Breast epithelium (tissue), 4 donors: ENCODE measurements at regions not wholly inside any gene's neighbourhood (a gene's known extent, or its start where the extent isn't known, plus 50 kb on each side); places are given as distances from the start of the nearest gene placed in this dataset.

Source experiments
- DNase-seq, 2 donors: peaks; one replicate each; pipeline ENCODE4 v3.0.0-alpha.2; 2019; ENCODE audit warnings: low spot score in 2 of 2
- H3K27ac ChIP-seq, 2 donors: fragments of 200-600 bp; sonication (generic) in 1 of 2; one replicate each; pipeline ENCODE4 v1.5.1; 2016 to 2019; ENCODE audit warnings: mild to moderate bottlenecking in 1 of 2
- H3K27me3 ChIP-seq, 2 donors: fragments of 200-600 bp; sonication (generic) in 1 of 2; one replicate each; pipeline versions ENCODE4 v1.5.1 to v1.6.0; 2017 to 2019; ENCODE audit warnings: control low read depth in 1 of 2, mild to moderate bottlenecking in 1 of 2
- H3K36me3 ChIP-seq: fragments of 200-600 bp; one replicate; pipeline ENCODE4 v1.5.1; 2019
- H3K4me1 ChIP-seq, 2 donors: fragments of 200-600 bp; sonication (generic); one replicate each; pipeline ENCODE4 v1.5.1; 2016 to 2019; ENCODE audit warnings: control low read depth in 1 of 2
- H3K4me3 ChIP-seq, 3 donors: fragments of 200-600 bp; sonication (generic); 1 replicate in 2 of 3; 2 replicates in 1 of 3; pipeline ENCODE4 v1.5.1; 2016 to 2019; ENCODE audit warnings: mild to moderate bottlenecking in 3 of 3, moderate library complexity in 2 of 3
- H3K9me3 ChIP-seq, 2 donors: fragments of 200-600 bp; sonication (generic) in 1 of 2; one replicate each; pipeline ENCODE4 v1.5.1; 2016 to 2019; ENCODE audit warnings: control low read depth in 1 of 2
- CTCF ChIP-seq, 3 donors: fragments of 450-650 bp; IDR thresholded peaks; one replicate each; pipeline ENCODE4 v1.5.1; 2016 to 2017; ENCODE audit warnings: antibody characterized with exemption in 3 of 3, mild to moderate bottlenecking in 3 of 3, moderate library complexity in 3 of 3
- POLR2A ChIP-seq: fragments of 450-650 bp; IDR thresholded peaks from one replicate; pipeline ENCODE4 v1.6.1; 2016; ENCODE audit warnings: antibody characterized with exemption, mild to moderate bottlenecking, moderate library complexity
- POLR2AphosphoS5 ChIP-seq, 3 donors: sonication (generic); formaldehyde crosslinking; IDR thresholded peaks; one replicate each; pipeline ENCODE4 v1.6.1; 2017; ENCODE audit warnings: antibody characterized with exemption in 3 of 3
- intact Hi-C: fragments of 100-400 bp; cut with DNase I; formaldehyde crosslinking; loops from one replicate; pipeline ENCODE4 v1.15.1; 2023; ENCODE audit warnings: low total_unique reads

GRCh38 chr3:10707400-10708215 lies 108.4 kb upstream of the SLC6A11 start:
- intact Hi-C loops: no loop called here
- Histone ChIP-seq H3K27ac (no peak overlapping the region), H3K36me3 (no peaks in the 10 kb centered on the region), H3K9me3 (no peaks in the 10 kb centered on the region), H3K27me3 (peaks cover 0 to 72% of the 10 kb centered on the region in 2 donors), H3K4me3 (peak overlapping the region in 2 of 3 donors; percentile 36 to 61), H3K4me1 (peaks cover 0 to 6% of the 10 kb centered on the region in 2 donors)
- TF ChIP-seq CTCF (IDR thresholded peaks at IDR 0.05): no peak
- TF ChIP-seq POLR2A: no peak
- TF ChIP-seq POLR2AphosphoS5 (IDR thresholded peaks at IDR 0.05): no peak
- DNase-seq: no peak

- Histone ChIP-seq H3K27ac (no peak overlapping the region), H3K9me3 (no peaks in the 10 kb centered on the region), H3K36me3 (no peaks in the 10 kb centered on the region), H3K27me3 (peaks cover 0 to 65% of the 10 kb centered on the region in 2 donors), H3K4me3 (peak overlapping the region in 1 of 3 donors; percentile 61), H3K4me1 (peaks cover 0 to 6% of the 10 kb centered on the region in 2 donors)
- DNase-seq: no peak
- TF ChIP-seq POLR2A (no peak), POLR2AphosphoS5 (IDR thresholded peaks at IDR 0.05) (no peak), CTCF (IDR thresholded peaks at IDR 0.05) (no peak)
- intact Hi-C loops: no loop called here
Observed at GRCh38 chr3:10708216-10708893, 107.7 kb upstream of the SLC6A11 start.

GRCh38 chr3:10709110-10709781 lies 106.8 kb upstream of the SLC6A11 start:
- DNase-seq: no peak
- Histone ChIP-seq H3K27me3 (peaks cover 0 to 56% of the 10 kb centered on the region in 2 donors), H3K4me1 (peaks cover 0 to 6% of the 10 kb centered on the region in 2 donors), H3K36me3 (no peaks in the 10 kb centered on the region), H3K4me3 (no peak overlapping the region), H3K27ac (no peak overlapping the region), H3K9me3 (no peaks in the 10 kb centered on the region)
- TF ChIP-seq POLR2A (no peak), POLR2AphosphoS5 (IDR thresholded peaks at IDR 0.05) (no peak), CTCF (IDR thresholded peaks at IDR 0.05) (no peak)
- intact Hi-C loops: no loop called here

- H3K27me3 ChIP-seq: peaks cover 0 to 29% of the 10 kb centered on the region in 2 donors
- intact Hi-C loops: no loop called here
- DNase-seq: no peak
- H3K4me1 ChIP-seq: peaks cover 0 to 5% of the 10 kb centered on the region in 2 donors
- no peak overlapping the region for H3K27ac ChIP-seq
- no peak for TF ChIP-seq CTCF (IDR thresholded peaks at IDR 0.05)
- TF ChIP-seq POLR2A: no peak
- no peak for TF ChIP-seq POLR2AphosphoS5 (IDR thresholded peaks at IDR 0.05)
- H3K4me3 ChIP-seq: no peak overlapping the region
- no peaks in the 10 kb centered on the region for H3K36me3 ChIP-seq
- peaks cover 0 to 6% of the 10 kb centered on the region in 2 donors for H3K9me3 ChIP-seq
Observed at GRCh38 chr3:10712121-10712520, 103.9 kb upstream of the SLC6A11 start.
